LoVo (cell line): ENCODE measurements at regions not wholly inside any gene's neighbourhood (a gene's known extent, or its start where the extent isn't known, plus 50 kb on each side); places are given as distances from the start of the nearest gene placed in this dataset.
A peak's percentile ranks its signal among the peaks of the same experiment; 100 is the strongest.

Experiments
- DNase-seq: peaks from one replicate; pipeline ENCODE4 v3.0.0-alpha.2; 2016; ENCODE audit warnings: low spot score

- DNase-seq, result no peak
These were observed 226.3 kb upstream of the GULP1 start for GRCh38 chr2:188065386-188065785.

GRCh38 chr2:188068093-188068492 lies 223.6 kb upstream of the GULP1 start:
- no peak for DNase-seq

GRCh38 chr2:188076149-188077056 lies 215.3 kb upstream of the GULP1 start:
- DNase-seq, result no peak

DNA sequence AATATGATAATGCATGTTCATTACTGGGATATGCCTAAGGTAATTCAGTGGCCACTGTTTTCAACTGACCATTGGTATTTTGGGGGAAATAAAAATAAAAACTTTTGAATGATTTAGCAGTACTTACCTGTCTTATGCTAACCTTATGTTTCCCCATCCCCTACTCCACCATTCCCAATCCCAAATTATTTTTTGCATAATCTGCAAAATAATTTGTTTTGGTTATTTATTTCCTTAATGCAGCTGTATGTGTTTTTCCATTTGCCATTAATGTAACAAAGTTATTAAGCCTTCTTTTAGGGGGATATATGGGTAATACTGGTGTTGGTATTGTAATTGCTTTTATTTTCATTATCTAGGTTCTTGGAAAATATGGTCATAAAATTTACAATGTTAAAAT lies 213.9 kb upstream of the GULP1 start:
- DNase-seq, result no peak

DNA sequence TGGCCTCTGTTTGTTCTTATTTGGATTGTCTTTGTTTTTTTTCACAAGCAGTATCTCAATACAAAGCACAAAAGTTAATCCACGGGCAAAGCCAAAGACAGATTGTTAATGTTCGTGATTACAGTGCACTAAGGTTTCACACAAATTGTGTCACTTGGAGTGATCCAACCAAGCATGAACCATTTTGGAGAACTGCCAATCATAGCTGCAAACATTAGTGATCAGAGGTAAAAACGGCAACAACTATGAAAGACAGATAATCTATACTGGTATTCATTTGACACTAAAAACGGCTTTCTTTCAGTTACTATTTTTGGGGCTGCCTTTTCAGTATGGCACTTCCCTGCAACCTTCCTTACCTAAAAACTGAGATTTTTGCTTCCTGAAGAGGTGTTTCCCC lies 213.1 kb upstream of the GULP1 start:
- no peak for DNase-seq

GRCh38 chr2:188079196-188079595 lies 212.5 kb upstream of the GULP1 start:
- peak; percentile 28 for DNase-seq

DNA sequence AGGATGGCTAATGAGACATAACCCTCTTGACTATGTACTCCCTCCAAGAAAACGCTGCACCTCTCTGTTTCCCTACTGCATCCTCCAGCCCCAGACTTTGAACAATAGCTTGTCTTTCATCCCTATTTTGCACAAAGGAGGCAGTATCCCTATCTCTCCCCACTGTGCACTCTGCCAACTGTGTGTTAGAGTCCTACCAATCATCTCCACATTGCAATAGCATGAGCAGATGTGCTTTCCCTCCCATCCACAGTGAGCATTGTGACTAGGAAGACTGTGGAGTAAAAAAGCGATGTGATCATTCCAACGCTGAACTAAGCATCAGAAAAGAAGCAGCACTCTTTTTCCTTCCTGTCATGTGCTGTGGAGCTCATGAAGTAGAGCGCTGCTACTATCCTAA lies 206.3 kb upstream of the GULP1 start:
- DNase-seq, result no peak

GRCh38 chr2:188089901-188090300 lies 201.8 kb upstream of the GULP1 start:
- DNase-seq, result no peak

- DNase-seq, result no peak
These were observed 200.5 kb upstream of the GULP1 start for GRCh38 chr2:188091220-188091619.

GRCh38 chr2:188092734-188093133 lies 198.9 kb upstream of the GULP1 start:
- no peak for DNase-seq

GRCh38 chr2:188096910-188097309 lies 194.8 kb upstream of the GULP1 start:
- DNase-seq, result no peak

DNA sequence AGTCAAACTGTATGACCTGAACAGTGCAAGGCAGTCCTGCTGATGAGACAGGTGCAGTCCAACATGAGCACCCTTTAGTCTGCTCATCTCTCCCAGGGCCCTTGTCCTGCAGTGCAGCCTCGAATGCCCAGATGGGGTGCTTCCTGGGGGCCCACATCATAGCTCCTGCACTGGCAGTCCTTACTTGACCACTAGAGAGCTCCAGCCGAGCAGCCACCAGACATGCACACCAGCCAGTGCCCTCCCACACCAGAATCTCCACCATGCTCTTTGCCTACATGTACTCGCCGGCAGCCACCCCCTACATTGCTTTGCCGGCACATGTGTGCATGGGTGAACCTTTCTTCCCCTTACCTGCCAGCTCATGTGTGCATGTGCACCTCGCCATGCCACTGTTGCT lies 188.8 kb upstream of the GULP1 start:
- no peak for DNase-seq

DNA sequence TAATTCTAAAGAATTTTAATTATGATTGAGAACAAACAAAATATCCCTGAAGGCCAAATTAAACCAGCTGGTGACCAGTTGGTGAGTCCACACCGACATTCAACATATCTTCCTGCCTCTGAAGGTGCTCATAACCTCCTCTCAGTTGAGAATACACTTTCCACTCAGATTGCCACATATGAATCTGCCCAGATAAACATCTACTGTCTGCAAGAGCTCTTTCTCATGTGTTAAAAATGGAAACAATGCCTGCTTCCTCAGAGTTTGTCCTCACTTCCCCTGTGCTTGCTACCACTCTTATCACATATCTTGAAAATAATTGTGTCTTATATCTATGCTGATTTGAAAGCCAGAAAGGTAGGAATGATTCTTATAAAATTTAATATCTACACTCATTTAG lies 177.7 kb upstream of the GULP1 start:
- no peak for DNase-seq

- no peak for DNase-seq
These were observed 174.0 kb upstream of the GULP1 start for GRCh38 chr2:188117706-188118105.

DNA sequence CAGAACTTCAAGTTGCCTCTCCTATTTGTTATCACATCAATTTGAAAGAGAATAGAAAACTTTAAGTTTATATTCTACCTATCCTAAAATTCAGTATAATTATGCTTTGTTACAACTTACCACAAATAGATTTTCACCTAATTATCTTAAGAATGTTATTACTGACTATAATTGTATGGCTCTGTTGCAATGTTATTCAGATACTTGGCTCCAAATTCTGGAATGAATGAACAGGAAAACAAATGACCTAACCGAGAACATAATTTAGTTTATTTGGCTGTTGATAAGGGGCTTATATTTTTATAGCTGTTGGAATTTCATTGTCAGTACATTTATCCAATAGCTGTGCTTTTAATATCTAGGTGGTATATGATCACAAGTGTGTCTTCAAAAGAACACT lies 173.2 kb upstream of the GULP1 start:
- no peak for DNase-seq

- DNase-seq, result no peak
These were observed 172.4 kb upstream of the GULP1 start for GRCh38 chr2:188119112-188119838.

DNA sequence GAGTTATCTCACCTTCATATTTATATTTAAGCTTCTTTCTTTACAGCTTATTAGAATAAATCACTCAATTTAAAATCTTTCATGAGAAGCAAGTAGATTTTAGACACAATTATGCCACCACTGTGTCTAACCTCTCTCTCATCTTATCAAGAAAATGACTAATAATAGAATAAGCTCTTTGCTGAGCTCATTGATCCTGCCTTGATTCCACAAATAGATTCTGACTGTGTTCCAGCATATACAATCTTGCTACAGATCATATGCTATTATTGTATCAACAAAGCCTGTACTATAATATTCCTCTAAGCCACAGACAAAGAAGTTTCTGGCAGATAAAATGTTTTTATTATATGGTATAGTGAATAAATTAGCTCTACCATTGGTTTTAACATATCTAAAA lies 168.7 kb upstream of the GULP1 start:
- DNase-seq, result no peak

- DNase-seq, result no peak
These were observed 162.0 kb upstream of the GULP1 start for GRCh38 chr2:188129677-188130076.

- no peak for DNase-seq
These were observed 161.4 kb upstream of the GULP1 start for GRCh38 chr2:188130317-188130716.

- DNase-seq, result no peak
These were observed 160.4 kb upstream of the GULP1 start for GRCh38 chr2:188131281-188131680.

- peak; percentile 36 for DNase-seq
These were observed 159.3 kb upstream of the GULP1 start for GRCh38 chr2:188132385-188132784.

DNA sequence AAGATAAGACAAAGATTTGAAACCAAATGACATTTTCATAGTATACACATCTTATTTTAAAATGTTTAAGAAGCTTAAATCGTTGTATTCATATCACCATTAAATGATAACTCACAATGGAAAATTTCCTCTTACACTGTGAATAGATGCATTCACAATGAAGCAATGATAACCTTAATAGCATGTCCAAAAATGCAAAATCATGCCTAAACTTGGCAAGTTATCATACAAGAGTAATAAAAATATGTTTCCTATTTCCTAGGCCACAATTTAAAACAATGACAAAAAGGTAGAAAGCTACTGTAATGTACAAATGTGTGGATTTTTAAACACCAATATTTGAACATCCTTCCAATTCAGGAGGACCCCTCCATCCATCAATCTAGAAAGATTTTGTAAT lies 157.4 kb upstream of the GULP1 start:
- DNase-seq, result no peak

DNA sequence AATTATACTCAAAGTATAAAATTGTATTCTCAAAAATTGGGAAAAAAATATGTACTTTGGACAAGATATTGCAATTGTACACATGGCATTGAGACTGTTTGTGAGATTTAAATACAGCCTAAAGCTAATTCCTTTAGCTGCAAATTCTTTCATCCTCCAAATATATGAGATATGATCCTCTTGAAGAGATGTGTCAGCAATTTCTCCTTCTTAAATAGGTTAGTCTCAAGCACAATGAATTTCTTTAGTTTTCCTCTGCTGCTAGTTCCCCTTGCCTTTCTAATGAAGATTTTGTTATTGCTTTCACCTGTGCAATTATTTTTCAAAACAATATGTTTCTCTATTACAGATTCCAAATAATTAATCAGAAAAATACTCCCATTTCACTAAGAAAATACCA lies 153.4 kb upstream of the GULP1 start:
- DNase-seq, result no peak

DNA sequence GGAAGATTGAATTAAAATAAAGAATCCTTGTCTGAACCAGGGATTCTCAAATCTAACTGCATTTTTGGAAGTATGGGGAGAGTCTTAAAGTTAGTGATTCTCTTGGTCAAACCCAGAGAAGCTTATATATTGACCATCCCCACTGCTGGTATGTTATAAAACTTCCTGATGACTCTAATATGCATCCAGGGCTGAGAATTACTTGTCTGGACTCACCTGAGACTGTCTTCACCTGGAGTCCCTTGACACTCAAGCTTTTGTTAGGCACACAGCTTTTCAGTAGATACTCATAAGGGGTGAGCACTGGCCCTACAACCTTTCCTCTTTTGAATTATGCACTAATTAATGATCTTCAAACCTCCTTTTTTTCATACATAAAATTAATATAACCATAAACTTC lies 149.6 kb upstream of the GULP1 start:
- DNase-seq, result no peak
